Jurkat, Clone E6-1 (cell line): ENCODE measurements at regions not wholly inside any gene's neighbourhood (a gene's known extent, or its start where the extent isn't known, plus 50 kb on each side); places are given as distances from the start of the nearest gene placed in this dataset.

Source experiments
- DNase-seq: peaks from one replicate; pipeline ENCODE4 v3.0.0-alpha.2; 2011; ENCODE audit warnings: low read depth, low spot score
- H3K4me3 ChIP-seq: 2 replicates; pipeline ENCODE4 v1.5.1; 2011; ENCODE audit warnings: mild to moderate bottlenecking, low read length, control low read depth, moderate library complexity

- no peak overlapping the region for H3K4me3 ChIP-seq
- no peak for DNase-seq
Observed at GRCh38 chr20:23193801-23194384, 107.8 kb upstream of the CD93 start.

GRCh38 chr20:23192469-23192868 is 106.3 kb upstream of the CD93 start:
- H3K4me3 ChIP-seq = no peak overlapping the region
- no peak for DNase-seq

GRCh38 chr20:23190557-23190956 is 104.4 kb upstream of the CD93 start:
- no peak overlapping the region for H3K4me3 ChIP-seq
- DNase-seq = no peak

GRCh38 chr20:23189854-23190253 is 103.7 kb upstream of the CD93 start:
- no peak overlapping the region for H3K4me3 ChIP-seq
- no peak for DNase-seq

- no peak overlapping the region for H3K4me3 ChIP-seq
- no peak for DNase-seq
Observed at GRCh38 chr20:23189341-23189740, 103.2 kb upstream of the CD93 start.

- no peak overlapping the region for H3K4me3 ChIP-seq
- DNase-seq = no peak
Observed at GRCh38 chr20:23188377-23189169, 102.4 kb upstream of the CD93 start.

GRCh38 chr20:23187751-23188150 is 101.6 kb upstream of the CD93 start:
- DNase-seq = no peak
- H3K4me3 ChIP-seq = no peak overlapping the region

- DNase-seq = no peak
- H3K4me3 ChIP-seq = no peak overlapping the region
Observed at GRCh38 chr20:23186808-23187207, 100.7 kb upstream of the CD93 start.

- no peak overlapping the region for H3K4me3 ChIP-seq
- no peak for DNase-seq
Observed at GRCh38 chr20:23180451-23180921, 94.4 kb upstream of the CD93 start.

GRCh38 chr20:23179766-23180403 is 93.8 kb upstream of the CD93 start:
- DNase-seq = no peak

GRCh38 chr20:23178806-23179205 is 92.7 kb upstream of the CD93 start:
- no peak for DNase-seq
- no peak overlapping the region for H3K4me3 ChIP-seq

More at GRCh38 chr20:23179766-23180403, 93.8 kb upstream of the CD93 start:
- H3K4me3 ChIP-seq = no peak overlapping the region

GRCh38 chr20:23174821-23175220 is 88.7 kb upstream of the CD93 start:
- DNase-seq = no peak
- no peak overlapping the region for H3K4me3 ChIP-seq

GRCh38 chr20:23167431-23167830 is 81.3 kb upstream of the CD93 start:
- DNase-seq = no peak
- H3K4me3 ChIP-seq = no peak overlapping the region

GRCh38 chr20:23166563-23166962 is 80.4 kb upstream of the CD93 start:
- DNase-seq = no peak
- H3K4me3 ChIP-seq = no peak overlapping the region

- no peak overlapping the region for H3K4me3 ChIP-seq
- no peak for DNase-seq
Observed at GRCh38 chr20:23165964-23166363, 79.8 kb upstream of the CD93 start.

- DNase-seq = no peak
- no peak overlapping the region for H3K4me3 ChIP-seq
Observed at GRCh38 chr20:23165307-23165750, 79.2 kb upstream of the CD93 start.

GRCh38 chr20:23164176-23164601 is 78.1 kb upstream of the CD93 start:
- H3K4me3 ChIP-seq = no peak overlapping the region
- DNase-seq = no peak

GRCh38 chr20:23163562-23163961 is 77.4 kb upstream of the CD93 start:
- DNase-seq = no peak
- no peak overlapping the region for H3K4me3 ChIP-seq

- DNase-seq = no peak
- no peak overlapping the region for H3K4me3 ChIP-seq
Observed at GRCh38 chr20:23162887-23163286, 76.8 kb upstream of the CD93 start.

GRCh38 chr20:23161968-23162696 is 76.0 kb upstream of the CD93 start:
- no peak for DNase-seq
- H3K4me3 ChIP-seq = no peak overlapping the region
